Fibroblast of lung (primary cell): ENCODE measurements at regions not wholly inside any gene's neighbourhood (a gene's known extent, or its start where the extent isn't known, plus 50 kb on each side); places are given as distances from the start of the nearest gene placed in this dataset.
"Not testable (repeated sequence)": the region's sequence is repeated elsewhere in the genome, so short reads cannot be mapped to it uniquely, and the experiment has no call there.

Experiments
- DNase-seq, 2 donors: peaks; one replicate each; pipeline versions ENCODE4 v3.0.0 to v3.0.0-alpha.2; 2010; ENCODE audit warnings: low read depth in 2 of 2
- H2AFZ ChIP-seq: 2 replicates; pipeline ENCODE4 v1.5.1; 2012; ENCODE audit warnings: low read length, control low read depth, inconsistent platforms
- H3K27ac ChIP-seq: 2 replicates; pipeline ENCODE4 v1.5.1; 2011; ENCODE audit warnings: low read length, control low read depth; ENCODE audit not compliant: insufficient read depth
- H3K27me3 ChIP-seq: 2 replicates; pipeline ENCODE4 v1.5.1; 2011; ENCODE audit warnings: mild to moderate bottlenecking, low read length; ENCODE audit not compliant: control insufficient read depth, insufficient read depth
- H3K36me3 ChIP-seq: 2 replicates; pipeline ENCODE4 v1.5.1; 2011; ENCODE audit warnings: low read length; ENCODE audit not compliant: control insufficient read depth, insufficient read depth
- H3K4me1 ChIP-seq: 2 replicates; pipeline ENCODE4 v1.5.1; 2011; ENCODE audit warnings: low read length; ENCODE audit not compliant: control insufficient read depth, insufficient read depth; ENCODE audit errors: extremely low read depth
- H3K4me2 ChIP-seq: 2 replicates; pipeline ENCODE4 v1.5.1; 2011; ENCODE audit warnings: low read length, control low read depth; ENCODE audit not compliant: insufficient read depth; ENCODE audit errors: extremely low read depth
- H3K4me3 ChIP-seq, 4 experiments: fragments of 200-600 bp in 1 of 4; sonication (generic) in 1 of 4; replicated peaks in 1 of 4; 2 replicates each; pipeline ENCODE4 v1.5.1; 2011 to 2016; ENCODE audit warnings: low read length in 4 of 4, low read depth in 3 of 4, mild to moderate bottlenecking in 3 of 4, control low read depth in 2 of 4, inconsistent platforms in 1 of 4, mixed read lengths in 1 of 4; ENCODE audit not compliant: insufficient read depth in 1 of 4; ENCODE audit errors: control extremely low read depth in 1 of 4
- H3K79me2 ChIP-seq: 2 replicates; pipeline ENCODE4 v1.5.1; 2012; ENCODE audit warnings: mild to moderate bottlenecking, low read length, inconsistent platforms; ENCODE audit not compliant: control insufficient read depth, insufficient read depth
- H3K9ac ChIP-seq: 2 replicates; pipeline ENCODE4 v1.5.1; 2011; ENCODE audit warnings: mild to moderate bottlenecking, low read length, control low read depth; ENCODE audit not compliant: insufficient read depth
- H3K9me3 ChIP-seq: 2 replicates; pipeline ENCODE4 v1.5.1; 2012; ENCODE audit warnings: low read depth, low read length; ENCODE audit not compliant: control insufficient read depth, insufficient read depth
- H4K20me1 ChIP-seq: 2 replicates; pipeline ENCODE4 v1.5.1; 2011; ENCODE audit warnings: low read length; ENCODE audit not compliant: control insufficient read depth, insufficient read depth; ENCODE audit errors: extremely low read depth
- CTCF ChIP-seq, 2 donors: IDR thresholded peaks in 1 of 2; conservative IDR thresholded peaks in 1 of 2; 1 replicate in 1 of 2; 2 replicates in 1 of 2; pipeline ENCODE4 v1.5.1; 2011 to 2012; ENCODE audit warnings: low read length in 2 of 2, control low read depth in 1 of 2, inconsistent platforms in 1 of 2, low read depth in 1 of 2, mild to moderate bottlenecking in 1 of 2
- EZH2 ChIP-seq: IDR thresholded peaks from 2 replicates; pipeline ENCODE4 v1.5.1; 2012; ENCODE audit warnings: low read length, control low read depth, mild to moderate bottlenecking; ENCODE audit errors: missing control alignments

- DNase-seq = no peak
- Histone ChIP-seq H3K4me1 (no peaks in the 10 kb centered on the region), H2AFZ (no peak overlapping the region), H3K9ac (no peak overlapping the region), H3K36me3 (no peaks in the 10 kb centered on the region), H3K4me2 (no peak overlapping the region), H3K27me3 (no peaks in the 10 kb centered on the region), H3K9me3 (no peaks in the 10 kb centered on the region), H3K4me3 (no peak overlapping the region), H4K20me1 (no peaks in the 10 kb centered on the region), H3K79me2 (no peaks in the 10 kb centered on the region), H3K27ac (no peak overlapping the region)
- no peak for TF ChIP-seq CTCF (conservative IDR thresholded peaks at IDR 0.05 in 1 of 2, IDR thresholded peaks at IDR 0.05 in 1 of 2; ENCODE audit: low read depth in 1 of 2, low read length in 2 of 2)
- TF ChIP-seq EZH2 = no peak
Observed at GRCh38 chrX:104376937-104377336, 122.2 kb upstream of the ESX1 start.

- Histone ChIP-seq H3K9me3 (no peaks in the 10 kb centered on the region), H2AFZ (no peak overlapping the region), H3K4me1 (no peaks in the 10 kb centered on the region), H3K79me2 (no peaks in the 10 kb centered on the region), H4K20me1 (no peaks in the 10 kb centered on the region), H3K4me2 (no peak overlapping the region), H3K27me3 (no peaks in the 10 kb centered on the region), H3K27ac (no peak overlapping the region), H3K4me3 (no peak overlapping the region), H3K36me3 (no peaks in the 10 kb centered on the region), H3K9ac (no peak overlapping the region)
- no peak for TF ChIP-seq EZH2
- TF ChIP-seq CTCF (conservative IDR thresholded peaks at IDR 0.05 in 1 of 2, IDR thresholded peaks at IDR 0.05 in 1 of 2; ENCODE audit: low read depth in 1 of 2, low read length in 2 of 2) = no peak
- no peak for DNase-seq
Observed at GRCh38 chrX:104372547-104372946, 117.8 kb upstream of the ESX1 start.

GRCh38 chrX:104370089-104370488 is 115.4 kb upstream of the ESX1 start:
- Histone ChIP-seq H3K79me2 (no peaks in the 10 kb centered on the region), H3K27me3 (no peaks in the 10 kb centered on the region), H3K36me3 (no peaks in the 10 kb centered on the region), H4K20me1 (no peaks in the 10 kb centered on the region), H3K4me1 (no peaks in the 10 kb centered on the region), H3K4me2 (no peak overlapping the region), H3K9ac (no peak overlapping the region), H3K4me3 (no peak overlapping the region), H3K9me3 (no peaks in the 10 kb centered on the region), H2AFZ (no peak overlapping the region), H3K27ac (no peak overlapping the region)
- DNase-seq = no peak
- TF ChIP-seq CTCF (conservative IDR thresholded peaks at IDR 0.05 in 1 of 2, IDR thresholded peaks at IDR 0.05 in 1 of 2; ENCODE audit: low read depth in 1 of 2, low read length in 2 of 2) = no peak
- TF ChIP-seq EZH2 = no peak

- H3K27me3 ChIP-seq, H3K4me2 ChIP-seq, H3K36me3 ChIP-seq, H2AFZ ChIP-seq, H3K4me1 ChIP-seq, DNase-seq, H3K27ac ChIP-seq, H3K9ac ChIP-seq, H4K20me1 ChIP-seq, H3K79me2 ChIP-seq, H3K4me3 ChIP-seq, H3K9me3 ChIP-seq: not testable (repeated sequence)
Observed at GRCh38 chrX:104360774-104361173, 106.0 kb upstream of the ESX1 start.
